ENCODE measurements at regions not wholly inside any gene's neighbourhood (a gene's known extent, or its start where the extent isn't known, plus 50 kb on each side); places are given as distances from the start of the nearest gene placed in this dataset.

GRCh38 chr4:18878561-18878960 is 857.0 kb upstream of the LCORL start:
- no peak overlapping the region for H3K4me3 ChIP-seq (ENCODE audit: low read length)
- no peak for TF ChIP-seq CTCF (conservative IDR thresholded peaks at IDR 0.05; ENCODE audit: low read length)
- DNase-seq (ENCODE audit: low read depth), result no peak

DNA sequence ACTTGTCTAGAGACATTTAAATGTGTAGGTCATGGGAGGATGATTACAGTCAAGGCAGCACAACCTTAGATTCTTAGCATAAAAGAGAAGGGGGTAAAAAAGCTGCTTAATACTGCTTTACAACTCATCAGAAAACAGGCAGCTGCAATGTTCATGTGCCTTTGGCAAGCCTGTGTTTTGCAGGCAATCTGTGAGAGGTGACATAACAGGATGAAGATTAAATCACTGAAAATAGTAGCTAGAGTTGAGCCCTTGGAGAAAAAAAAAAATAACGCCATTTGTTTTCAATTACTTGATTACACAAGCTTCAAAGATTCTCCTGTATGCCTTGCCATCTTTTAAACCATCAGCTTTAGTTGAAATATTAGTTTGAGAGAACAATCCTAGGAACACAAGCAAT is 847.6 kb upstream of the LCORL start:
- H3K4me3 ChIP-seq (ENCODE audit: low read length), result no peak overlapping the region
- no peak for TF ChIP-seq CTCF (conservative IDR thresholded peaks at IDR 0.05; ENCODE audit: low read length)
- no peak for DNase-seq (ENCODE audit: low read depth)

DNA sequence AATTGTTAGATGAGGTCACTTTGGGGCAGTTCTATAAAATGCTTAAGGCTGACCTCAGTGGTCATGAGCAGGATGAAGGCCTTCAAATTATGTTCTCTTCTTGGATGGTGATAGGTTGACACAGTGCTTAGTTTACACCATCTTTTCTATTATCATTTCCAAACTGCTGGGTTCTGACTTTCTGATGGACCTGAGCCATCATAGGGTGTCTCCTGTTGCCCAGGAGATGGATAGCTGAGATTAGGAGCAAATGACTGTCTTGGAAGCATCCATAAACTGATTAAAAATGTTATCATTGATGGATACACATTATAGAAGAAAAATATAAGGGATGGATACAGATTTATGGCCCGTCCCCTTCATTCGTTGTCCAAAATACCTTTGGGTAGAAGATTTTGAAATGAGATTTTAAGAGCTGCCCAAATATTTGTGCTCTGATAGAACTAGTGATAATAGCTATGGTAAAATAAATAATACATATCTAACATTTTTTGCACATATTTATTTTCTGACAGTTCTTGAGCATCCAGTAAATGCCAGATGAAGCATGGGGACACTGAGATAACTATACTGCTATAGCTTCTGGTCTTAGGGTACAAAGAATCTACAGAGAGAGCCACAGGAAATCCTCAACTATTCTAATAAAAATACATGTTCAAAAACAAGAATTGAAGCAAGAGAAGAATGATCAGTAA is 839.4 kb upstream of the LCORL start:
- TF ChIP-seq CTCF (conservative IDR thresholded peaks at IDR 0.05; ENCODE audit: low read length), result no peak
- no peak overlapping the region for H3K4me3 ChIP-seq (ENCODE audit: low read length)
- DNase-seq (ENCODE audit: low read depth), result no peak

DNA sequence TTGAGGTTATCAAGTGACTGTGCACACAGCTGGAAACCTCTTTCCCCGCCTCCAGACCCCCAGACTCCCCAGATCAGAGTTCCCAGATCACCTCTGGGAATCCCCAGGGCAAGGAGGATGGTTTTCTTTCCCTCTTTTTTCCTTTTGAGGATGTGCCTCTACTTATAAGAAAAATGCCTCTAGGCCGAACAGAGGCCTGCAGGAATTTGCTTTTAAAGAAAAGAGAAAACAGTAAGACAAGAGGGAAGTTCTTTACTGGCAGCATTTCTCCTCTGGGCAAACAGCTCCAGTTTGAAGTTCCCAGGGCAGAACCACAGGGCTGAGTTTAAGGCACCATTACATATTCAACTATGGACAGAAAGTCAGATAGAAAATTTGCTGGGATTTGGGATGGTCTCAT is 837.9 kb upstream of the LCORL start:
- TF ChIP-seq CTCF (conservative IDR thresholded peaks at IDR 0.05; ENCODE audit: low read length), result no peak
- H3K4me3 ChIP-seq (ENCODE audit: low read length), result no peak overlapping the region
- no peak for DNase-seq (ENCODE audit: low read depth)

GRCh38 chr4:18858229-18858922 is 836.8 kb upstream of the LCORL start:
- no peak for DNase-seq (ENCODE audit: low read depth)
- no peak overlapping the region for H3K4me3 ChIP-seq (ENCODE audit: low read length)
- TF ChIP-seq CTCF (conservative IDR thresholded peaks at IDR 0.05; ENCODE audit: low read length), result no peak

GRCh38 chr4:18850867-18851266 is 829.3 kb upstream of the LCORL start:
- no peak for TF ChIP-seq CTCF (conservative IDR thresholded peaks at IDR 0.05; ENCODE audit: low read length)
- no peak overlapping the region for H3K4me3 ChIP-seq (ENCODE audit: low read length)
- DNase-seq (ENCODE audit: low read depth), result no peak

DNA sequence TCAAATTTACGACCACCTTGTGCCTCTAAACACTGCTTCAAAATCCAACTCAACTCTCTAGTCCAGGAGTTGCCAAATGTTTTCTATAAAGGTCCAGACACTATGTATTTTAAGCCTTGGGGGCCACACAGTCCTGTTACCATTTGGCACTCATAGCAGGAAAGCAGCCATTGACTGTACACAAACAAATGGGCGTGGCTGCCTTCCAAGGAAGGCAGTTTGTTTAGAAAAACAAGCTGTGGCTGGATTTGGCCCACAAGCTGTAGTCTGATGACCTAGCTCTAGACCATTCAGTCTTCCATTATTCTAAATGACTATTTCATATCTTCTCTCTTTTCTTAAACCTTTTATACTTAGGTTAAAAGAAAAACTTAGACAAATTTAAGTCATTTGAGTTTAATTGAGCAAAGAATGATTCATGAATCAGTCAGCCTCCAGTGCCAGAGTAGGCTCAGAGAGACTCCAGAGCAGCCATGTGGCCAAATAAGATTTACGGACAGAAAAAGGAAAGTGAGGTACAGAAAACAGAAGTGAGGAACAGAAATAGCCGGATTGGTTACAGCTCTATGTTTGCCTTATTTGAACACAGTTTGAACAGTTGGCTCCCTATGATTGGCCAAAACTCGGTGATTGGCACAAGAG is 825.8 kb upstream of the LCORL start:
- no peak overlapping the region for H3K4me3 ChIP-seq (ENCODE audit: low read length)
- TF ChIP-seq CTCF (conservative IDR thresholded peaks at IDR 0.05; ENCODE audit: low read length), result no peak
- DNase-seq (ENCODE audit: low read depth), result no peak
